Sigmoid colon (tissue), 4 donors: ENCODE measurements at regions not wholly inside any gene's neighbourhood (a gene's known extent, or its start where the extent isn't known, plus 50 kb on each side); places are given as distances from the start of the nearest gene placed in this dataset.

Experiments used
- EP300 ChIP-seq, 4 donors: sonication (generic); formaldehyde crosslinking; IDR thresholded peaks; one replicate each; pipeline ENCODE4 v1.6.1; 2017; ENCODE audit warnings: antibody characterized with exemption in 4 of 4
- POLR2A ChIP-seq, 2 donors: fragments of 450-650 bp; IDR thresholded peaks; one replicate each; pipeline ENCODE4 v1.6.1; 2016; ENCODE audit warnings: antibody characterized with exemption in 2 of 2, mild to moderate bottlenecking in 2 of 2, moderate library complexity in 2 of 2
- TF ChIP-seq, protein P1 (sequence below), 4 experiments: fragments of 450-650 bp in 3 of 4; fragments of 200-600 bp in 1 of 4; IDR thresholded peaks; one replicate each; pipeline ENCODE4 v1.5.1; 2016 to 2019; ENCODE audit warnings: antibody characterized with exemption in 4 of 4, mild to moderate bottlenecking in 3 of 4, moderate library complexity in 2 of 4

DNA sequence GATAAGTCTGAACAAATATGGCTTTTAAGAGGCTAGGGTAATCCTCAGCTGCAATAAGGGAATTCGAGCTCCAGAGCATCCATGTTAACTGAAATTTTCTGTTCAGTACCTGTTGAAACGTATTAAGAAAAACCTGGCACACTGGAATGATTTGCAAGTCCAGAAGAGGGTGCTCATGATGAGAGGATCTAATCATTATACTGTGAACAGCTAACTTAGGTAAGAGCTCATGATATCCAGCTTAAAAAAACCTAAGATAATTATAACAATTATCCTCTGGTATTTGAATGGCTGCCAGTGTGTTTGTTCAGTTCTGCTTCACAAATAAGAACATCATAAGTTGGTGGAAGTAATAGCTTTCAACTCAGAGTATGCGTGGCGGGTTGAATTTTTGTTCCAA lies 1118.3 kb upstream of the DDX18 start:
- TF ChIP-seq EP300 (IDR thresholded peaks at IDR 0.05) (no peak), POLR2A (IDR thresholded peaks at IDR 0.05) (no peak)
- TF ChIP-seq, protein P1, sequence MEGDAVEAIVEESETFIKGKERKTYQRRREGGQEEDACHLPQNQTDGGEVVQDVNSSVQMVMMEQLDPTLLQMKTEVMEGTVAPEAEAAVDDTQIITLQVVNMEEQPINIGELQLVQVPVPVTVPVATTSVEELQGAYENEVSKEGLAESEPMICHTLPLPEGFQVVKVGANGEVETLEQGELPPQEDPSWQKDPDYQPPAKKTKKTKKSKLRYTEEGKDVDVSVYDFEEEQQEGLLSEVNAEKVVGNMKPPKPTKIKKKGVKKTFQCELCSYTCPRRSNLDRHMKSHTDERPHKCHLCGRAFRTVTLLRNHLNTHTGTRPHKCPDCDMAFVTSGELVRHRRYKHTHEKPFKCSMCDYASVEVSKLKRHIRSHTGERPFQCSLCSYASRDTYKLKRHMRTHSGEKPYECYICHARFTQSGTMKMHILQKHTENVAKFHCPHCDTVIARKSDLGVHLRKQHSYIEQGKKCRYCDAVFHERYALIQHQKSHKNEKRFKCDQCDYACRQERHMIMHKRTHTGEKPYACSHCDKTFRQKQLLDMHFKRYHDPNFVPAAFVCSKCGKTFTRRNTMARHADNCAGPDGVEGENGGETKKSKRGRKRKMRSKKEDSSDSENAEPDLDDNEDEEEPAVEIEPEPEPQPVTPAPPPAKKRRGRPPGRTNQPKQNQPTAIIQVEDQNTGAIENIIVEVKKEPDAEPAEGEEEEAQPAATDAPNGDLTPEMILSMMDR (IDR thresholded peaks at IDR 0.05): no peak
